Mesenchymal stem cell (in vitro differentiated cells and primary cell): ENCODE measurements at regions not wholly inside any gene's neighbourhood (a gene's known extent, or its start where the extent isn't known, plus 50 kb on each side); places are given as distances from the start of the nearest gene placed in this dataset.

Experiments used
- DNase-seq: peaks from one replicate; pipeline ENCODE4 v3.0.0-alpha.2; 2013
- H2AFZ ChIP-seq: one replicate; pipeline ENCODE4 v1.6.1; 2013; ENCODE audit warnings: low read depth, mild to moderate bottlenecking, control low read depth, inconsistent platforms, low read length, moderate library complexity
- H2AK5ac ChIP-seq: 2 replicates; pipeline ENCODE4 v1.6.1; 2013; ENCODE audit warnings: low read length, moderate library complexity, mild to moderate bottlenecking, inconsistent platforms; ENCODE audit not compliant: severe bottlenecking
- H2BK120ac ChIP-seq: one replicate; pipeline ENCODE4 v1.6.1; 2013; ENCODE audit warnings: low read depth, mild to moderate bottlenecking, inconsistent platforms, low read length, moderate library complexity
- H2BK12ac ChIP-seq, 2 experiments: one replicate each; pipeline ENCODE4 v1.6.1; 2013; ENCODE audit warnings: inconsistent platforms in 2 of 2, low read length in 2 of 2, mild to moderate bottlenecking in 2 of 2, moderate library complexity in 2 of 2, control low read depth in 1 of 2
- H2BK15ac ChIP-seq: one replicate; pipeline ENCODE4 v1.6.1; 2013; ENCODE audit warnings: mild to moderate bottlenecking, low read depth, inconsistent platforms; ENCODE audit not compliant: poor library complexity, severe bottlenecking
- H2BK5ac ChIP-seq: 2 replicates; pipeline ENCODE4 v1.6.1; 2013; ENCODE audit warnings: low read depth, mild to moderate bottlenecking, low read length, control low read depth, inconsistent platforms; ENCODE audit not compliant: poor library complexity, severe bottlenecking
- H3K14ac ChIP-seq, 2 experiments: one replicate each; pipeline ENCODE4 v1.6.1; 2013; ENCODE audit warnings: inconsistent platforms in 2 of 2, low read length in 2 of 2, control low read depth in 1 of 2, mild to moderate bottlenecking in 1 of 2, moderate library complexity in 1 of 2
- H3K18ac ChIP-seq, 2 experiments: one replicate each; pipeline ENCODE4 v1.6.1; 2013; ENCODE audit warnings: inconsistent platforms in 2 of 2, low read length in 2 of 2, control low read depth in 1 of 2, low read depth in 1 of 2, mild to moderate bottlenecking in 1 of 2
- H3K23ac ChIP-seq, 2 experiments: one replicate each; pipeline ENCODE4 v1.6.1; 2013; ENCODE audit warnings: inconsistent platforms in 2 of 2, low read length in 2 of 2, mild to moderate bottlenecking in 2 of 2, moderate library complexity in 2 of 2, control low read depth in 1 of 2
- H3K27ac ChIP-seq: 2 replicates; pipeline ENCODE4 v1.5.1; 2013; ENCODE audit warnings: mild to moderate bottlenecking, moderate library complexity, low read length, control low read depth, inconsistent platforms; ENCODE audit not compliant: poor library complexity, severe bottlenecking
- H3K27me3 ChIP-seq, 2 experiments: 2 replicates each; pipeline versions ENCODE4 v1.6.1 to v1.7.0; 2013; ENCODE audit warnings: low read length in 2 of 2, mild to moderate bottlenecking in 2 of 2, moderate library complexity in 2 of 2, control low read depth in 1 of 2, inconsistent platforms in 1 of 2; ENCODE audit not compliant: control insufficient read depth in 1 of 2, insufficient read depth in 1 of 2
- H3K36me3 ChIP-seq, 2 experiments: 2 replicates each; pipeline versions ENCODE4 v1.6.1 to v1.7.0; 2013; ENCODE audit warnings: low read length in 2 of 2, control low read depth in 1 of 2, inconsistent platforms in 1 of 2, low read depth in 1 of 2, mild to moderate bottlenecking in 1 of 2; ENCODE audit not compliant: insufficient read depth in 2 of 2, control insufficient read depth in 1 of 2
- H3K4ac ChIP-seq, 2 experiments: one replicate each; pipeline ENCODE4 v1.6.1; 2013; ENCODE audit warnings: inconsistent platforms in 2 of 2, low read length in 2 of 2, mild to moderate bottlenecking in 2 of 2, moderate library complexity in 2 of 2, control low read depth in 1 of 2, low read depth in 1 of 2
- H3K4me1 ChIP-seq: 2 replicates; pipeline ENCODE4 v1.6.1; 2013; ENCODE audit warnings: low read depth, low read length, control low read depth; ENCODE audit not compliant: control insufficient read depth, insufficient read depth
- H3K4me2 ChIP-seq: 2 replicates; pipeline ENCODE4 v1.6.1; 2013; ENCODE audit warnings: low read length, mild to moderate bottlenecking, inconsistent platforms; ENCODE audit not compliant: poor library complexity, severe bottlenecking
- H3K4me3 ChIP-seq, 2 experiments: 2 replicates each; pipeline versions ENCODE4 v1.5.1 to v1.7.0; 2013; ENCODE audit warnings: low read length in 2 of 2, mild to moderate bottlenecking in 2 of 2, control low read depth in 1 of 2, low read depth in 1 of 2; ENCODE audit not compliant: insufficient read depth in 1 of 2
- H3K79me1 ChIP-seq: replicated peaks from 2 replicates; pipeline ENCODE4 v1.6.1; 2013; ENCODE audit warnings: mild to moderate bottlenecking, control low read depth, low read length, inconsistent platforms; ENCODE audit not compliant: poor library complexity, severe bottlenecking
- H3K9ac ChIP-seq: 2 replicates; pipeline ENCODE4 v1.7.0; 2013; ENCODE audit warnings: mild to moderate bottlenecking, low read length, moderate library complexity
- H3K9me3 ChIP-seq: 2 replicates; pipeline ENCODE4 v1.7.0; 2013; ENCODE audit warnings: mild to moderate bottlenecking, low read length; ENCODE audit not compliant: control insufficient read depth
- H4K8ac ChIP-seq: one replicate; pipeline ENCODE4 v1.6.1; 2013; ENCODE audit warnings: inconsistent platforms, mild to moderate bottlenecking, low read length, moderate library complexity
- H4K91ac ChIP-seq: one replicate; pipeline ENCODE4 v1.6.1; 2013; ENCODE audit warnings: mild to moderate bottlenecking, low read length, inconsistent platforms
- WGBS: methylation state at CpG from one replicate; pipeline ENCODE4 v1.1.7; 2013; ENCODE audit warnings: mixed read lengths; 5-methylcytosine and 5-hydroxymethylcytosine counted together

DNA sequence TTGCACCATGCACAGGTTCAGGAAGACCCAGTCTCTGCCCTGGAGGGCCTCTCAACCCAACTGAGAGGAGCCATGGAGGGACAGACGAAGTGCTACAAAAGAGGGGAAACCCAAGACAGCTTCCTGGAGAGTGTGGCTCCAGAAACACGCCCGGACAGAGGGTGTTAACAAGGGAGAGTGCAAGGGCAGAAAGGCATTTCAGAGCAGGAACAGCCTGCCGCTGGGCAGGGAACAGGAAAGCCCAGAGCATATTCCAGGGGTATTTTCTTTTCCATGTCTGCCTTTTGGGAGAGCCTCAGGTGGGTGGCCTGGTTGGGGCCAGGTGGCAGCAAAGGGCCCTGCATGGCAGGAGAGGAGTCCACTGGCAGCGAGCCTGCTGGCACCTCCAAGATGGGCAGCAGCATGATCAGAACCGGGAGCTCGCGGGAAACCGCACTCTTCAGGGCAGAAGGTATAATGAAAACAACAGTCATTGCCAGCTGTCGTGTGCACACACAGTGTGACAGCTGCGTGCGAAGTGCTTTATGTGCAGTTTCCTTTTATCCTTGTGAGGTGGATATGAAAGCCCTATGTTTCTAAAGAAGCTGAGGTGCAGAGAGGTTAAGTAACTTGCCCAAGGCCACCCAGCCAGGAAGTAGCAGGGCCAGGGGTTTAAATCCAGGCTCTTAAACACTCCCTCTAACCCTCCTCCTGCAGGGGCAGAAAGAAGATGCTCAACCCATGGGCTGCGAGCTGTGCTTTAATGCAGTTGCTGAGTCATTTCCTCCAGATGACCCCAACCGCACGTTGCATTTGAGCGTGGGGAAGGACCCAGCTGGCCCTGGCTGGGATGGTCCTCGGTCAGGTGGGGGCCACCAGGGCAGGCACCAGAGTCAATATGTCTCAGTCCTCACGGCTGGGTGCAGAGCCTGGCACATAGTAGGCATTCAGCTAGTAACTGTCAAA lies 128.6 kb downstream of the OAT start:
- H4K91ac ChIP-seq: peak overlapping the region; percentile 91
- H3K14ac ChIP-seq: peak overlapping the region in 1 of 2 experiments; percentile 75
- peak overlapping the region; percentile 55 for H2BK120ac ChIP-seq
- peak overlapping the region; percentile 42 to 49 for H3K18ac ChIP-seq
- H3K9ac ChIP-seq: no peak overlapping the region
- H2AK5ac ChIP-seq: peak overlapping the region; percentile 18
- no peak overlapping the region for H3K4me3 ChIP-seq
- peak overlapping the region; percentile 11 to 81 for H2BK12ac ChIP-seq
- H4K8ac ChIP-seq: peak overlapping the region; percentile 83
- H2BK15ac ChIP-seq: no peak overlapping the region
- no peaks in the 10 kb centered on the region for H3K9me3 ChIP-seq
- H3K4ac ChIP-seq: peak overlapping the region; percentile 35 to 42
- H3K23ac ChIP-seq: no peak overlapping the region
- H3K27me3 ChIP-seq: peaks cover 0 to 14% of the 10 kb centered on the region in 2 experiments
- H2BK5ac ChIP-seq: no peak overlapping the region
- peaks cover 18% of the 10 kb centered on the region for H3K4me1 ChIP-seq
- no peak overlapping the region for H3K4me2 ChIP-seq
- no peak overlapping the region for H3K27ac ChIP-seq
- no peaks in the 10 kb centered on the region for H3K36me3 ChIP-seq
- H3K79me1 ChIP-seq: no peaks in the 10 kb centered on the region
- 48% methylated on average over 18 of the region's 18 CpGs for WGBS
- no peak overlapping the region for H2AFZ ChIP-seq
- peak; percentile 92 for DNase-seq

DNA sequence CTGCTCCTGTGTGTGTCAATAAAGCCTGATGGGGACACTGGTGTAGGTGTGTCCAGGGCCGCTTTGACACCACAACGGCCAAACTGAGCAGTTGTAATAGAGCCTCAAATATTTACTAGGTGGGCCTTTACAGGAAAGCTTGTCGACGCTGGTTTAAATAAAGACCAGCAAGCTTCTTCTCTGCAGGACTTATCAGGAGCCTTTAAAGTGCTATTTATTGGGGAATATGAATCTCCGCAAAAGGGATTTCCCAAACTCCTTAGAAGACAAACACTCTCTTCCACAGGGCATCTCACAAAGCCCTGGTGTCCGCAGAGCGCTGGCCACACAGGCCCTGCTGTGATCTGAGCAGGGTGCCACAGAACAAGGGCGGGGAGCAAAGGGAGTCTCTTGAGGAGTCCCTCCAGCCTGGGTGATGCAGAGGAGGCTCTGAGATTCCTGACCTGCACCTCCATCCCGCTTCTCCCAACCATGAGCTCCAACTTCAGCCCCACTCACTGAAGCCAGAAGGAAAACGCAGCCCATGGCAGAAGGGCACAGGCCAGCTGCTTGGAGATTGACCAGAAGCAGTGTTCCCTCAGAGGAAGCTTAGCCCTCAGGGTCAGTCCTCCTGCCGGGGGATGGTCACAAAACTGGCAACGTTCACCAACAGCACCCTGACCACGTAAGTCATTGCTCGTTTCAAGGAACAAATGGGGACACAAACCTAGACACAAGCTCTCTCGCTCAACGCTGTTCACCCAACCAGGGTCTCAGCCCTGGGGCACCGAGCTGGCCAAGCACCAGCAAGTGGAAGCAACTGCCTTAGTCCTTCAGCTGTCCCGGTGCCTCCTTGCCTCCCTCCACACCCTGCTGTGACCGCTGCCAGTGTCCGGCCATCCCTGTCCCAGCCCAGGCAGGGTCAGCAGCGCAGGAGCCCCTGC lies 129.5 kb downstream of the OAT start:
- Histone ChIP-seq H3K9me3 (no peaks in the 10 kb centered on the region), H3K27me3 (peaks cover 0 to 17% of the 10 kb centered on the region in 2 experiments), H3K14ac (peak overlapping the region in 1 of 2 experiments; percentile 53), H2AFZ (no peak overlapping the region), H3K4ac (peak overlapping the region; percentile 21 to 42), H2BK15ac (peak overlapping the region; percentile 76), H2BK12ac (peak overlapping the region; percentile 11 to 78), H2BK120ac (peak overlapping the region; percentile 55), H3K18ac (peak overlapping the region; percentile 46 to 49), H3K27ac (no peak overlapping the region), H3K4me3 (no peak overlapping the region), H4K8ac (peak overlapping the region; percentile 83), H2BK5ac (no peak overlapping the region), H3K9ac (no peak overlapping the region), H4K91ac (peak overlapping the region; percentile 91), H3K36me3 (no peaks in the 10 kb centered on the region), H3K79me1 (no peaks in the 10 kb centered on the region), H3K4me2 (no peak overlapping the region), H2AK5ac (peak overlapping the region; percentile 25), H3K23ac (no peak overlapping the region), H3K4me1 (peaks cover 18% of the 10 kb centered on the region)
- DNase-seq: no peak
- WGBS: 95% methylated on average over 19 of the region's 21 CpGs

GRCh38 chr10:124288486-124288885 lies 130.2 kb downstream of the OAT start:
- Histone ChIP-seq H2AK5ac (no peak overlapping the region), H3K4ac (peak overlapping the region in 1 of 2 experiments; percentile 18), H3K14ac (no peak overlapping the region), H2BK120ac (no peak overlapping the region), H3K27me3 (peaks cover 0 to 23% of the 10 kb centered on the region in 2 experiments), H3K4me2 (no peak overlapping the region), H4K8ac (no peak overlapping the region), H3K36me3 (no peaks in the 10 kb centered on the region), H3K79me1 (no peaks in the 10 kb centered on the region), H3K23ac (no peak overlapping the region), H2BK5ac (no peak overlapping the region), H3K9ac (no peak overlapping the region), H3K27ac (no peak overlapping the region), H3K4me1 (peaks cover 18% of the 10 kb centered on the region), H3K4me3 (no peak overlapping the region), H4K91ac (no peak overlapping the region), H2BK15ac (no peak overlapping the region), H3K9me3 (no peaks in the 10 kb centered on the region), H2AFZ (no peak overlapping the region), H2BK12ac (peak overlapping the region; percentile 1 to 67), H3K18ac (peak overlapping the region in 1 of 2 experiments; percentile 46)
- no peak for DNase-seq
- 98% methylated on average over 8 of the region's 8 CpGs for WGBS
